GM19455 (cell line): ENCODE measurements at regions not wholly inside any gene's neighbourhood (a gene's known extent, or its start where the extent isn't known, plus 50 kb on each side); places are given as distances from the start of the nearest gene placed in this dataset.
"Not testable (repeated sequence)": the region's sequence is repeated elsewhere in the genome, so short reads cannot be mapped to it uniquely, and the experiment has no call there.

ENCODE experiments used
- ATAC-seq: cut with Tn5 transposase; IDR thresholded peaks from one replicate; pipeline ENCODE4 v1.9.1; 2021; ENCODE audit not compliant: unreplicated experiment

- ATAC-seq = no peak
Observed at GRCh38 chr3:67064105-67064504, 66.0 kb downstream of the KBTBD8 start.

- ATAC-seq = peak; percentile 90
Observed at GRCh38 chr3:67067251-67067650, 69.1 kb downstream of the KBTBD8 start.

GRCh38 chr3:67072640-67073039, 74.5 kb downstream of the KBTBD8 start:
- ATAC-seq = not testable (repeated sequence)

- ATAC-seq = no peak
Observed at GRCh38 chr3:67073812-67074211, 75.7 kb downstream of the KBTBD8 start.

GRCh38 chr3:67075295-67075694, 77.2 kb downstream of the KBTBD8 start:
- ATAC-seq = no peak

GRCh38 chr3:67076607-67077006, 78.5 kb downstream of the KBTBD8 start:
- ATAC-seq = no peak

- ATAC-seq = no peak
Observed at GRCh38 chr3:67077656-67078055, 79.5 kb downstream of the KBTBD8 start.

- ATAC-seq = no peak
Observed at GRCh38 chr3:67082533-67083024, 84.5 kb downstream of the KBTBD8 start.

GRCh38 chr3:67083277-67083676, 85.2 kb downstream of the KBTBD8 start:
- ATAC-seq = peak; percentile 72

GRCh38 chr3:67087788-67088187, 89.7 kb downstream of the KBTBD8 start:
- ATAC-seq = no peak

GRCh38 chr3:67090474-67090873, 92.4 kb downstream of the KBTBD8 start:
- no peak for ATAC-seq

GRCh38 chr3:67093305-67093704, 95.2 kb downstream of the KBTBD8 start:
- no peak for ATAC-seq

- ATAC-seq = no peak
Observed at GRCh38 chr3:67094167-67094566, 96.1 kb downstream of the KBTBD8 start.

GRCh38 chr3:67094774-67095173, 96.7 kb downstream of the KBTBD8 start:
- ATAC-seq = no peak

GRCh38 chr3:67104388-67104787, 106.3 kb downstream of the KBTBD8 start:
- no peak for ATAC-seq

GRCh38 chr3:67106874-67107273, 108.8 kb downstream of the KBTBD8 start:
- ATAC-seq = no peak

- no peak for ATAC-seq
Observed at GRCh38 chr3:67109651-67110204, 111.6 kb downstream of the KBTBD8 start.

GRCh38 chr3:67113802-67114407, 115.8 kb downstream of the KBTBD8 start:
- ATAC-seq = peak; percentile 97

- no peak for ATAC-seq
Observed at GRCh38 chr3:67118122-67118521, 120.0 kb downstream of the KBTBD8 start.

- ATAC-seq = no peak
Observed at GRCh38 chr3:67118635-67119034, 120.5 kb downstream of the KBTBD8 start.

GRCh38 chr3:67123914-67124313, 125.8 kb downstream of the KBTBD8 start:
- ATAC-seq = no peak

- ATAC-seq = no peak
Observed at GRCh38 chr3:67127254-67127653, 129.1 kb downstream of the KBTBD8 start.

- no peak for ATAC-seq
Observed at GRCh38 chr3:67142432-67142831, 144.3 kb downstream of the KBTBD8 start.
